H1 (cell line): ENCODE measurements at regions not wholly inside any gene's neighbourhood (a gene's known extent, or its start where the extent isn't known, plus 50 kb on each side); places are given as distances from the start of the nearest gene placed in this dataset.

Source experiments
- CTCF ChIA-PET: fragments of 300-600 bp; sonication (Branson Sonifier 250); formaldehyde crosslinking; loops from one replicate; lab custom pipeline; 2021; ENCODE audit not compliant: partially characterized antibody; lab: Charles Lee
- POLR2A ChIA-PET: fragments of 300-600 bp; sonication (Branson Sonifier 250); formaldehyde crosslinking; loops from one replicate; lab custom pipeline; 2021; ENCODE audit warnings: inconsistent platforms; ENCODE audit not compliant: partially characterized antibody; lab: Charles Lee
- DNase-seq, 2 experiments: peaks; one replicate each; pipeline versions ENCODE4 v3.0.0 to v3.0.0-alpha.2; 2010 to 2022; ENCODE audit warnings: low spot score in 2 of 2, low read depth in 1 of 2, mixed read lengths in 1 of 2
- FAIRE-seq: peaks from 2 replicates; lab custom pipeline; 2011; peaks lifted over from hg19 to GRCh38; lab: Jason Lieb, UNC
- H2AFZ ChIP-seq: 2 replicates; pipeline ENCODE4 v1.8.1; 2012; ENCODE audit warnings: low read length, inconsistent platforms
- H2AK5ac ChIP-seq: 2 replicates; pipeline ENCODE4 v1.6.1; 2013; ENCODE audit warnings: low read depth, low read length
- H2BK120ac ChIP-seq: replicated peaks from 2 replicates; pipeline ENCODE3; 2013; ENCODE audit warnings: low read depth, low read length, inconsistent platforms
- H2BK12ac ChIP-seq: 2 replicates; pipeline ENCODE4 v1.6.1; 2013; ENCODE audit warnings: low read depth, low read length
- H2BK15ac ChIP-seq: 2 replicates; pipeline ENCODE4 v1.6.1; 2013; ENCODE audit warnings: low read length
- H2BK20ac ChIP-seq: 2 replicates; pipeline ENCODE4 v1.6.1; 2013; ENCODE audit warnings: low read length
- H2BK5ac ChIP-seq: 2 replicates; pipeline ENCODE4 v1.6.1; 2013; ENCODE audit warnings: low read depth, low read length
- H3K14ac ChIP-seq: 2 replicates; pipeline ENCODE4 v1.6.1; 2013; ENCODE audit warnings: inconsistent platforms; ENCODE audit not compliant: insufficient read length
- H3K18ac ChIP-seq: 2 replicates; pipeline ENCODE4 v1.6.1; 2013; ENCODE audit warnings: low read length; ENCODE audit errors: extremely low read depth
- H3K23ac ChIP-seq: 2 replicates; pipeline ENCODE4 v1.6.1; 2013; ENCODE audit warnings: inconsistent platforms; ENCODE audit not compliant: insufficient read length
- H3K23me2 ChIP-seq: 2 replicates; pipeline ENCODE4 v1.6.1; 2013; ENCODE audit warnings: low read depth, low read length
- H3K27ac ChIP-seq: 2 replicates; pipeline ENCODE4 v1.6.1; 2011; ENCODE audit warnings: low read depth, low read length, inconsistent platforms
- H3K27me3 ChIP-seq, 4 experiments: replicated peaks in 1 of 4; 1 replicate in 1 of 4; 2 replicates in 3 of 4; pipeline versions ENCODE4 v1.6.1 to v1.8.1; 2011 to 2013; ENCODE audit warnings: low read length in 3 of 4, mild to moderate bottlenecking in 3 of 4, inconsistent platforms in 2 of 4, mixed read lengths in 2 of 4, moderate library complexity in 1 of 4; ENCODE audit not compliant: control insufficient read depth in 3 of 4, insufficient read depth in 3 of 4; ENCODE audit errors: extremely low read depth in 1 of 4
- H3K36me3 ChIP-seq, 4 experiments: 2 replicates each; pipeline versions ENCODE4 v1.6.1 to v1.8.1; 2011 to 2013; ENCODE audit warnings: mild to moderate bottlenecking in 4 of 4, low read length in 3 of 4, moderate library complexity in 2 of 4, control low read depth in 1 of 4, inconsistent platforms in 1 of 4; ENCODE audit not compliant: insufficient read depth in 4 of 4, control insufficient read depth in 2 of 4
- H3K4ac ChIP-seq: replicated peaks from 2 replicates; pipeline ENCODE3; 2013; ENCODE audit warnings: low read length, low read depth, mixed read lengths, inconsistent platforms; ENCODE audit not compliant: insufficient read length
- H3K4me1 ChIP-seq, 4 experiments: replicated peaks in 1 of 4; 1 replicate in 1 of 4; 2 replicates in 3 of 4; pipeline versions ENCODE4 v1.6.1 to v1.8.1; 2011 to 2013; ENCODE audit warnings: low read length in 3 of 4, inconsistent platforms in 2 of 4, mixed read lengths in 1 of 4; ENCODE audit not compliant: insufficient read depth in 4 of 4, control insufficient read depth in 3 of 4
- H3K4me2 ChIP-seq, 2 experiments: 2 replicates each; pipeline versions ENCODE4 v1.6.1 to v1.8.1; 2011 to 2013; ENCODE audit warnings: low read depth in 2 of 2, low read length in 2 of 2, control low read depth in 1 of 2, inconsistent platforms in 1 of 2, mild to moderate bottlenecking in 1 of 2; ENCODE audit not compliant: insufficient read depth in 1 of 2
- H3K4me3 ChIP-seq, 4 experiments: fragments of 200-600, 300-600 bp in 1 of 4; sonication (generic), shearing (Covaris generic), sonication (Bioruptor Twin) in 1 of 4; 2 replicates each; pipeline versions ENCODE4 v1.5.1 to v1.8.1; 2011 to 2016; ENCODE audit warnings: low read length in 4 of 4, low read depth in 3 of 4, control low read depth in 2 of 4, inconsistent platforms in 2 of 4, mild to moderate bottlenecking in 2 of 4, mixed read lengths in 1 of 4, moderate library complexity in 1 of 4; ENCODE audit not compliant: insufficient read depth in 2 of 4; ENCODE audit errors: extremely low read depth in 1 of 4
- H3K56ac ChIP-seq: replicated peaks from 2 replicates; pipeline ENCODE3; 2013; ENCODE audit warnings: low read depth, mild to moderate bottlenecking, mixed read lengths, low read length, inconsistent platforms; ENCODE audit not compliant: insufficient read length
- H3K79me1 ChIP-seq: 2 replicates; pipeline ENCODE4 v1.6.1; 2013; ENCODE audit warnings: low read depth, low read length, control low read depth
- H3K79me2 ChIP-seq, 2 experiments: 2 replicates each; pipeline versions ENCODE4 v1.6.1 to v1.8.1; 2012 to 2013; ENCODE audit warnings: low read length in 2 of 2, mild to moderate bottlenecking in 2 of 2, inconsistent platforms in 1 of 2; ENCODE audit not compliant: insufficient read depth in 2 of 2, control insufficient read depth in 1 of 2
- H3K9ac ChIP-seq, 4 experiments: replicated peaks in 1 of 4; 1 replicate in 1 of 4; 2 replicates in 3 of 4; pipeline versions ENCODE4 v1.6.1 to v1.8.1; 2011 to 2013; ENCODE audit warnings: low read depth in 3 of 4, low read length in 3 of 4, control low read depth in 2 of 4, mild to moderate bottlenecking in 2 of 4, moderate library complexity in 2 of 4, inconsistent platforms in 1 of 4; ENCODE audit errors: extremely low read depth in 1 of 4
- H3K9me3 ChIP-seq, 2 experiments: 2 replicates each; pipeline versions ENCODE4 v1.6.1 to v1.8.1; 2012 to 2013; ENCODE audit warnings: mild to moderate bottlenecking in 2 of 2, moderate library complexity in 2 of 2, control low read depth in 1 of 2, inconsistent platforms in 1 of 2, low read depth in 1 of 2, low read length in 1 of 2, mixed read lengths in 1 of 2; ENCODE audit not compliant: insufficient read depth in 2 of 2
- H4K20me1 ChIP-seq, 2 experiments: replicated peaks in 1 of 2; 2 replicates each; pipeline versions ENCODE3 to v1.8.1; 2011 to 2013; ENCODE audit warnings: inconsistent platforms in 2 of 2, low read length in 2 of 2, mild to moderate bottlenecking in 1 of 2; ENCODE audit not compliant: insufficient read depth in 2 of 2, control insufficient read depth in 1 of 2
- H4K5ac ChIP-seq: 2 replicates; pipeline ENCODE4 v1.6.1; 2013; ENCODE audit warnings: low read length, low read depth, mixed read lengths, inconsistent platforms; ENCODE audit not compliant: insufficient read length
- H4K8ac ChIP-seq: 2 replicates; pipeline ENCODE4 v1.8.0; 2013; ENCODE audit warnings: mild to moderate bottlenecking, moderate library complexity, low read length, inconsistent platforms; ENCODE audit not compliant: insufficient read depth; ENCODE audit errors: extremely low read depth
- H4K91ac ChIP-seq: replicated peaks from 2 replicates; pipeline ENCODE3; 2013; ENCODE audit warnings: low read length, mixed read lengths, inconsistent platforms; ENCODE audit not compliant: insufficient read length
- ATF3 ChIP-seq: IDR thresholded peaks from 2 replicates; pipeline ENCODE4 v1.6.1; 2011; ENCODE audit warnings: low read depth, mild to moderate bottlenecking, low read length; ENCODE audit not compliant: insufficient read depth
- CHD1 ChIP-seq: IDR thresholded peaks from 2 replicates; pipeline ENCODE4 v1.6.1; 2012; ENCODE audit warnings: low read depth, low read length, improper control_type of control experiment
- CTCF ChIP-seq, 3 experiments: IDR thresholded peaks; 1 replicate in 2 of 3; 2 replicates in 1 of 3; pipeline versions ENCODE4 v1.5.1 to v1.6.1; 2011; ENCODE audit warnings: low read length in 3 of 3, mild to moderate bottlenecking in 3 of 3, inconsistent platforms in 2 of 3, low read depth in 1 of 3, moderate library complexity in 1 of 3; ENCODE audit not compliant: insufficient read depth in 1 of 3; ENCODE audit errors: control extremely low read depth in 1 of 3
- HDAC2 ChIP-seq, 2 experiments: fragments of 300-600 bp in 1 of 2; sonication (generic) in 1 of 2; IDR thresholded peaks; 2 replicates each; pipeline ENCODE4 v1.6.1; 2011 to 2012; ENCODE audit warnings: low read depth in 2 of 2, low read length in 2 of 2, mild to moderate bottlenecking in 2 of 2, moderate library complexity in 2 of 2, borderline replicate concordance in 1 of 2, inconsistent platforms in 1 of 2
- MAX ChIP-seq: IDR thresholded peaks from 2 replicates; pipeline ENCODE4 v1.6.1; 2012; ENCODE audit warnings: inconsistent platforms
- NANOG ChIP-seq: IDR thresholded peaks from 2 replicates; pipeline ENCODE4 v1.6.1; 2011; ENCODE audit warnings: low read length, low read depth, mild to moderate bottlenecking, inconsistent platforms; ENCODE audit not compliant: insufficient read depth, poor library complexity, severe bottlenecking
- PHF8 ChIP-seq: fragments of 200-600 bp; sonication (generic); conservative IDR thresholded peaks from 2 replicates; pipeline ENCODE4 v1.7.1; 2012; ENCODE audit warnings: low read depth, mild to moderate bottlenecking, inconsistent platforms, low read length, moderate library complexity
- SP1 ChIP-seq: IDR thresholded peaks from 2 replicates; pipeline ENCODE4 v1.6.1; 2011; ENCODE audit warnings: low read depth, low read length
- TAF1 ChIP-seq: IDR thresholded peaks from 2 replicates; pipeline ENCODE4 v1.6.1; 2011; ENCODE audit warnings: mild to moderate bottlenecking, low read depth, low read length
- TAF7 ChIP-seq: optimal IDR thresholded peaks from 2 replicates; pipeline ENCODE3; 2011; ENCODE audit warnings: low read depth, mild to moderate bottlenecking, inconsistent platforms, low read length, moderate library complexity, borderline replicate concordance
- YY1 ChIP-seq: IDR thresholded peaks from 2 replicates; pipeline ENCODE4 v1.6.1; 2011; ENCODE audit warnings: low read depth, mild to moderate bottlenecking, low read length
- WGBS, 2 experiments: shearing (Covaris generic) in 1 of 2; methylation state at CpG; one replicate each; pipeline versions ENCODE4 v1.1.6 to v1.1.7; 2013 to 2015; ENCODE audit warnings: low lambda C conversion rate in 2 of 2, mixed read lengths in 2 of 2, inconsistent platforms in 1 of 2, low coverage in 1 of 2, missing lambda C conversion rate in 1 of 2; ENCODE audit not compliant: insufficient replicate concordance in 2 of 2, insufficient coverage in 1 of 2, insufficient read length in 1 of 2; ENCODE audit errors: extremely low coverage in 1 of 2, missing lambda C conversion rate in 1 of 2; 5-methylcytosine and 5-hydroxymethylcytosine counted together

GRCh38 chr14:83164016-83164415 is 1630.4 kb upstream of the SEL1L start:
- Histone ChIP-seq H3K23ac (no peak overlapping the region), H3K36me3 (no peaks in the 10 kb centered on the region), H3K79me2 (no peaks in the 10 kb centered on the region), H2BK20ac (no peak overlapping the region), H3K4me2 (no peak overlapping the region), H4K5ac (no peak overlapping the region), H3K9ac (no peak overlapping the region), H3K4me3 (no peak overlapping the region), H4K20me1 (no peaks in the 10 kb centered on the region), H3K9me3 (no peaks in the 10 kb centered on the region), H3K18ac (no peak overlapping the region), H3K79me1 (no peaks in the 10 kb centered on the region), H2BK120ac (no peak overlapping the region), H3K14ac (no peak overlapping the region), H4K8ac (no peak overlapping the region), H4K91ac (no peak overlapping the region), H3K27ac (no peak overlapping the region), H2AK5ac (no peak overlapping the region), H2BK5ac (no peak overlapping the region), H2BK12ac (no peak overlapping the region), H3K27me3 (no peaks in the 10 kb centered on the region), H3K4ac (no peak overlapping the region), H2BK15ac (no peak overlapping the region), H3K23me2 (no peaks in the 10 kb centered on the region), H3K56ac (no peak overlapping the region), H3K4me1 (peaks cover 0 to 3% (median 0%) of the 10 kb centered on the region in 4 experiments; a peak in 1 of 7 replicates), H2AFZ (no peak overlapping the region)
- DNase-seq: no peak
- CTCF ChIA-PET: no interaction called here
- FAIRE-seq: no peak
- POLR2A ChIA-PET: no interaction called here
- WGBS, 2 experiments: 90% methylated on average over 6 of the region's 6 CpGs; no CpG with 5 or more reads in 1 of the 2 experiments
- TF ChIP-seq NANOG (no peak), SP1 (no peak), TAF1 (no peak), TAF7 (no peak), HDAC2 (IDR thresholded peaks at IDR 0.05; ENCODE audit: borderline replicate concordance in 1 of 2, low read depth in 2 of 2, low read length in 2 of 2) (no peak), ATF3 (no peak), CTCF (IDR thresholded peaks at IDR 0.05; ENCODE audit: control extremely low read depth in 1 of 3, insufficient read depth in 1 of 3, low read depth in 1 of 3, low read length in 3 of 3) (no peak), CHD1 (no peak), YY1 (no peak), MAX (no peak), PHF8 (no peak)
